ENCODE measurements at regions not wholly inside any gene's neighbourhood (a gene's known extent, or its start where the extent isn't known, plus 50 kb on each side); places are given as distances from the start of the nearest gene placed in this dataset.

GRCh38 chr15:31551323-31551722 is 224.7 kb downstream of the KLF13 start:
- no peaks in the 10 kb centered on the region for H4K20me1 ChIP-seq (ENCODE audit: control insufficient read depth, insufficient read depth)
- DNase-seq (ENCODE audit: low read depth, low spot score), result no peak
- no peaks in the 10 kb centered on the region for H3K79me2 ChIP-seq (ENCODE audit: control insufficient read depth, insufficient read depth, low read length)
- H3K27ac ChIP-seq (ENCODE audit: control insufficient read depth, insufficient read depth), result no peak overlapping the region
- H3K27me3 ChIP-seq (replicated peaks in 1 of 2; ENCODE audit: control insufficient read depth in 2 of 2, insufficient read depth in 2 of 2, low read length in 1 of 2), result no peaks in the 10 kb centered on the region
- TF ChIP-seq CTCF (IDR thresholded peaks at IDR 0.05 in 2 of 3, conservative IDR thresholded peaks at IDR 0.05 in 1 of 3; ENCODE audit: control insufficient read depth in 2 of 3, extremely low read depth in 1 of 3, insufficient read depth in 1 of 3, low read depth in 3 of 3, low read length in 3 of 3), result no peak
- TF ChIP-seq SIX5 (IDR thresholded peaks at IDR 0.05; ENCODE audit: low read depth, low read length, severe bottlenecking), result no peak
- TF ChIP-seq ZNF687 (IDR thresholded peaks at IDR 0.05), result no peak
- 20% methylated on average over 5 of the region's 5 CpGs for WGBS (ENCODE audit: insufficient coverage, insufficient replicate concordance, low lambda C conversion rate, missing lambda C conversion rate)
- no peak overlapping the region for H3K9ac ChIP-seq (ENCODE audit: control insufficient read depth, insufficient read depth, low read length)
- H3K36me3 ChIP-seq (ENCODE audit: control insufficient read depth in 2 of 2, insufficient read depth in 2 of 2, low read length in 1 of 2), result no peaks in the 10 kb centered on the region
- intact Hi-C loops (cut with micrococcal nuclease; ENCODE audit: unreplicated experiment) (no loop called here), in situ Hi-C loops (cut with MboI) (no loop called here)
- BruUV-seq (replicated peaks), result no TSS peak
- no peak overlapping the region for H2AFZ ChIP-seq (ENCODE audit: control insufficient read depth, low read depth, low read length)
- ChIA-PET CTCF (interaction anchor here (1.0 kb wide), 1 partner anchor 13 kb away, joined by 3 read pairs; no protein-coding TSS in a partner anchor), SMC1A (ENCODE audit: uncharacterized antibody, unreplicated experiment) (no interaction called here), RAD21 (ENCODE audit: unreplicated experiment) (no interaction called here), POLR2A (no interaction called here)
- H3K4me2 ChIP-seq (ENCODE audit: control insufficient read depth, insufficient read depth), result no peak overlapping the region
- ATAC-seq, result no peak
- no peaks in the 10 kb centered on the region for H3K9me3 ChIP-seq (replicated peaks; ENCODE audit: control insufficient read depth, insufficient read depth, low read length)
- H3K4me1 ChIP-seq (ENCODE audit: control insufficient read depth, insufficient read depth, low read length), result no peaks in the 10 kb centered on the region
- FAIRE-seq, result no peak
- no peak overlapping the region for H3K4me3 ChIP-seq

Measured in GM12878 (cell line).